ENCODE measurements at regions not wholly inside any gene's neighbourhood (a gene's known extent, or its start where the extent isn't known, plus 50 kb on each side); places are given as distances from the start of the nearest gene placed in this dataset.

GRCh38 chr10:109737009-109737408 lies 186.3 kb downstream of the XPNPEP1 start:
- no peak for TF ChIP-seq CTCF (IDR thresholded peaks at IDR 0.05)
- TF ChIP-seq POLR2A (IDR thresholded peaks at IDR 0.05), result no peak

Measured in uterus (tissue), 2 donors.